CD4-positive, alpha-beta memory T cell (primary cell): ENCODE measurements at regions not wholly inside any gene's neighbourhood (a gene's known extent, or its start where the extent isn't known, plus 50 kb on each side); places are given as distances from the start of the nearest gene placed in this dataset.

Experiments used
- CTCF ChIA-PET: fragments of 350-600 bp; sonication (Branson Sonifier 250); formaldehyde crosslinking; loops from one replicate; lab custom pipeline; 2021; ENCODE audit warnings: inconsistent platforms; ENCODE audit not compliant: partially characterized antibody; lab: Charles Lee
- POLR2A ChIA-PET: fragments of 350-600 bp; sonication (Branson Sonifier 250); formaldehyde crosslinking; loops from one replicate; lab custom pipeline; 2021; ENCODE audit not compliant: partially characterized antibody; lab: Charles Lee
- DNase-seq, 5 donors: peaks; one replicate each; pipeline versions ENCODE4 v3.0.0 to v3.0.0-alpha.2; 2020 to 2022; ENCODE audit warnings: mixed read lengths in 1 of 5
- H3K27ac ChIP-seq: one replicate; pipeline ENCODE4 v1.7.0; 2013; ENCODE audit warnings: low read depth, low read length
- H3K27me3 ChIP-seq: 2 replicates; pipeline ENCODE4 v1.7.0; 2013; ENCODE audit warnings: mild to moderate bottlenecking, low read length, moderate library complexity; ENCODE audit not compliant: insufficient read depth
- H3K36me3 ChIP-seq: 2 replicates; pipeline ENCODE4 v1.7.0; 2013; ENCODE audit warnings: mild to moderate bottlenecking, low read length, moderate library complexity; ENCODE audit not compliant: insufficient read depth
- H3K4me1 ChIP-seq: 2 replicates; pipeline ENCODE4 v1.7.0; 2013; ENCODE audit warnings: mild to moderate bottlenecking, low read length, moderate library complexity; ENCODE audit not compliant: insufficient read depth
- H3K4me3 ChIP-seq, 2 donors: one replicate each; pipeline ENCODE4 v1.7.0; 2013; ENCODE audit warnings: low read length in 2 of 2, mild to moderate bottlenecking in 1 of 2
- H3K9me3 ChIP-seq, 2 donors: one replicate each; pipeline ENCODE4 v1.7.0; 2013; ENCODE audit warnings: low read length in 2 of 2, control low read depth in 1 of 2; ENCODE audit not compliant: control insufficient read depth in 1 of 2
- H3K27ac Mint-ChIP-seq, 7 donors: one replicate each; pipeline ENCODE4 v1.8.0; 2020 to 2021; ENCODE audit warnings: mixed read lengths in 7 of 7, mild to moderate bottlenecking in 6 of 7, inconsistent platforms in 3 of 7, moderate library complexity in 3 of 7
- H3K27me3 Mint-ChIP-seq, 2 donors: one replicate each; pipeline ENCODE4 v1.8.0; 2020 to 2021; ENCODE audit warnings: mixed read lengths in 2 of 2
- H3K36me3 Mint-ChIP-seq, 2 donors: one replicate each; pipeline ENCODE4 v1.8.0; 2020 to 2021; ENCODE audit warnings: mixed read lengths in 2 of 2, inconsistent platforms in 1 of 2, mild to moderate bottlenecking in 1 of 2
- H3K4me1 Mint-ChIP-seq, 4 donors: one replicate each; pipeline ENCODE4 v1.8.0; 2020 to 2021; ENCODE audit warnings: mixed read lengths in 4 of 4, mild to moderate bottlenecking in 1 of 4
- H3K4me3 Mint-ChIP-seq, 8 donors: one replicate each; pipeline ENCODE4 v1.8.0; 2020 to 2021; ENCODE audit warnings: mixed read lengths in 8 of 8, mild to moderate bottlenecking in 7 of 8, moderate library complexity in 6 of 8, inconsistent platforms in 3 of 8
- H3K9me3 Mint-ChIP-seq, 8 donors: one replicate each; pipeline ENCODE4 v1.8.0; 2020 to 2021; ENCODE audit warnings: mixed read lengths in 8 of 8, mild to moderate bottlenecking in 5 of 8, inconsistent platforms in 3 of 8, moderate library complexity in 1 of 8
- intact Hi-C: fragments of 100-400 bp; cut with micrococcal nuclease; formaldehyde crosslinking; loops from one replicate; pipeline ENCODE4 v1.15.1; 2023

DNA sequence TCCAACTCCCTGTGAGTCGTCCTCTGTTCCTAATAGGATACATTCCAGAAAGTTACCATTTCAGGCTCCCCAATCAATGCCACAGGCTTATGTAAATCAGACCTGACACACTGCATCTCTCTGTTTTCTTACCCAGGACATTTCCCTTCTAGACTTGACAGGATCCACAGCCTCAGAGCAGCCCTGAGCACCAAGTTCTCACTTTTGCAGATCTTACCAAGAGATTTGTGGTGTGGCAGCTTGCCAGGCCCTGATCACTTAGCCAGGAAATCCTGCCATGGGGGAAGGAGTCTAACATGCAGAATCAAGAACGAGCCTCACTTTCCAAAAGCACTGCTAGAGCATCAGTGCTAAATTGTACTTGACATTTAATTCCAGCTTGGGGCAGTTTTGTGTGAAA is 202.9 kb downstream of the TBX15 start:
- H3K4me1 Mint-ChIP-seq, result no peaks in the 10 kb centered on the region
- no peak for DNase-seq
- no peaks in the 10 kb centered on the region for H3K4me1 ChIP-seq
- POLR2A ChIA-PET, result no interaction called here
- no peak overlapping the region for H3K4me3 Mint-ChIP-seq
- intact Hi-C loops, result no loop called here
- H3K27ac ChIP-seq, result no peak overlapping the region
- H3K27ac Mint-ChIP-seq, result no peak overlapping the region
- H3K36me3 ChIP-seq, result no peaks in the 10 kb centered on the region
- no peaks in the 10 kb centered on the region for H3K36me3 Mint-ChIP-seq
- no peak overlapping the region for H3K4me3 ChIP-seq
- CTCF ChIA-PET, result no interaction called here
- no peaks in the 10 kb centered on the region for H3K27me3 Mint-ChIP-seq
- H3K9me3 ChIP-seq, result peaks cover 0 to 8% of the 10 kb centered on the region in 2 donors
- peaks cover 3 to 21% (median 14%) of the 10 kb centered on the region in 8 donors for H3K9me3 Mint-ChIP-seq
- H3K27me3 ChIP-seq, result no peaks in the 10 kb centered on the region

DNA sequence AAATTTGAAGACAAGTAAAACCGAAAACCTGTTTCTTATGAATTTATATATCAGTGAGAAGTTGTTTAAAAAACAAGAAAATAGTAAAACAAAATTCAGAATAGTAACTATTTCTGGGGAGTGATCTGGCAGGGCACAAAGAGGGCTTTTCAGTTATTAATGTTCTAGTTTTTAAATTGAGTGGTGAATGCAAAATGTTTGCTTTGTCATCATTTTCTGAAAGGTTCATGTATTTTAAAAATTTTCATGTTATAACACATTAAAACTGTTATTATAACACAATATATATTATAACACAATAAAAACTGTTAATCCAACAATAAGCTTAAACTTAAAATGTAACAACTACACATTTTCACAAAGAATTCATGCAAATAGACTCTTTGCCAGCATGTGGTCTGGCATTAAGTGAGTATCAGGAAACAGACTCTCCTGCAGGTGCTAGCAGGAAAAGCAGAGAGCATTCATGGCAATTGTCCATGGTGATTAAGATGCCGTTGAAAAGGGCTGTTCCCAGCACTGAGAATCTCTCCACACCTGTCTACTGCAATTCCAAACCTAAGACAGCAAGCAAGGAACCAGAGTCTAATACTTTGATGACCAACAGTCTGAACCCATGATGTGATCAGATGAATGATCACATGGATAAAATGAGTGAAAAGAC is 204.9 kb downstream of the TBX15 start:
- Histone ChIP-seq H3K36me3 (no peaks in the 10 kb centered on the region), H3K9me3 (peaks cover 0 to 4% of the 10 kb centered on the region in 2 donors), H3K4me3 (no peak overlapping the region), H3K4me1 (no peaks in the 10 kb centered on the region), H3K27me3 (no peaks in the 10 kb centered on the region), H3K27ac (no peak overlapping the region)
- Mint-ChIP-seq H3K36me3 (no peaks in the 10 kb centered on the region), H3K27ac (no peak overlapping the region), H3K4me1 (no peaks in the 10 kb centered on the region), H3K27me3 (no peaks in the 10 kb centered on the region), H3K9me3 (peaks cover 3 to 24% (median 16%) of the 10 kb centered on the region in 8 donors), H3K4me3 (no peak overlapping the region)
- DNase-seq, result no peak
- CTCF ChIA-PET, result no interaction called here
- POLR2A ChIA-PET, result no interaction called here
- intact Hi-C loops, result no loop called here

DNA sequence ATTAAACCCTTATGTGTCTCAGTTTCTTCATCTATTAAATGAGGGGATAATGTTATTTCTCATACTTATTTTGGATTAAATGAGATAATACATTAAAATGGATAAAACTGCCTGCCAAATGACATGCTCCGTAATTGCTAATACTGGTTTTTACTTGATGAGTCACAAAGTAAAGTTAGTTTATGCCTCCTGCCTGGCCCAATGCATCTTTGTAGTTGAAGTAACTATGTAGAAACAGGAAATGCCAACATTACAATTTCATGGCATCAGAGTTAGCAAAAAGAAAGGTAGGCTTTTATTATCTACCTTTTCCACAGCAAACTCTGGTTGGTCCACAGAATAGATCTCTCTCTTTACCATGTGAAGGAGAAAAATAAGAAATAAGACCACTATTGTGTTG is 214.5 kb downstream of the TBX15 start:
- H3K4me1 Mint-ChIP-seq, result no peaks in the 10 kb centered on the region
- CTCF ChIA-PET, result no interaction called here
- intact Hi-C loops, result no loop called here
- H3K27ac ChIP-seq, result no peak overlapping the region
- no peaks in the 10 kb centered on the region for H3K27me3 Mint-ChIP-seq
- no peak overlapping the region for H3K4me3 Mint-ChIP-seq
- H3K36me3 Mint-ChIP-seq, result no peaks in the 10 kb centered on the region
- no peak overlapping the region for H3K4me3 ChIP-seq
- H3K36me3 ChIP-seq, result no peaks in the 10 kb centered on the region
- no peaks in the 10 kb centered on the region for H3K4me1 ChIP-seq
- POLR2A ChIA-PET, result no interaction called here
- no peaks in the 10 kb centered on the region for H3K9me3 ChIP-seq
- no peaks in the 10 kb centered on the region for H3K27me3 ChIP-seq
- no peak overlapping the region for H3K27ac Mint-ChIP-seq
- no peak for DNase-seq
- H3K9me3 Mint-ChIP-seq, result peaks cover 6 to 42% (median 11%) of the 10 kb centered on the region in 8 donors

DNA sequence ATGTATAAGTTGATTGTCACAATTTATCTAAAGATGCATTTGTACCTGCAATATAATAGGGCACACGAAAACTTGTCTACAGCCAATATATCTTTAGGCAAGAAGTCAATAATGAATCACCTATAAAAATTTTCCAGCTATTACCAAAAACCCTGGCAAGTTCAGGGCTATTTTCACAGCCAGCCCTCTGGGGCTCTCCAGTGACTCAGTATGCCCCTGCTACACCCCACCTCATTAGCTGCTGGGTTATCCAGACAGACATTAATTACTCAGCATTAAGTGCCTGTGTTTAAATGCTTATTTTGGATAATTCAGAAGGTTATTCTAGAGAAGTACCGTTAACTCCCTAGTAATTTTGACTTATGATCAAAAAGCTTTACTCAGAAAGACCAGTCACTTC is 220.2 kb downstream of the TBX15 start:
- H3K9me3 ChIP-seq, result no peaks in the 10 kb centered on the region
- DNase-seq, result no peak
- Mint-ChIP-seq H3K27me3 (no peaks in the 10 kb centered on the region), H3K9me3 (peaks cover 7 to 39% (median 14%) of the 10 kb centered on the region in 8 donors), H3K4me1 (no peaks in the 10 kb centered on the region), H3K36me3 (no peaks in the 10 kb centered on the region), H3K27ac (no peak overlapping the region), H3K4me3 (no peak overlapping the region)
- no peaks in the 10 kb centered on the region for H3K27me3 ChIP-seq
- no peak overlapping the region for H3K4me3 ChIP-seq
- intact Hi-C loops, result no loop called here
- POLR2A ChIA-PET, result no interaction called here
- no peaks in the 10 kb centered on the region for H3K36me3 ChIP-seq
- H3K4me1 ChIP-seq, result no peaks in the 10 kb centered on the region
- H3K27ac ChIP-seq, result no peak overlapping the region
- CTCF ChIA-PET, result no interaction called here

DNA sequence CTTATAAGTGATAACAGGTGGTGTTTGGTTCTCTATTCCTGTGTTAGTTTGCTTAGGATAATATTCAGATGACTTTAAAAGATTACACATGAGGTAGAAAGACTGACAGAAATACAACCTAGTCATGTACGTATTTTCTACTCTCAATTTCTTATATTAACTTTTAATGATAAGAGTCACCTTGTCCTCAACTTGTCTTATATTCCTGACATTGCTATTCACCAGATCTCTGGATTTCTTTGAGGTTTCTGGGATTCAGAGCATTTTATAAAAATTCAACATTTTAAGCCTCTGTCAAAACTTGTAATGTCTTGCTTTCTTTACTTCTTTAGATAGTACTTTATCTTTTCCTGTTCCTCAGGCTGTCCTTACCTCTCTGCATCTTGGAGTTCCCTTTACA is 234.2 kb downstream of the TBX15 start:
- intact Hi-C loops, result no loop called here
- Mint-ChIP-seq H3K27me3 (no peaks in the 10 kb centered on the region), H3K36me3 (no peaks in the 10 kb centered on the region), H3K4me1 (no peaks in the 10 kb centered on the region), H3K27ac (no peak overlapping the region), H3K4me3 (no peak overlapping the region), H3K9me3 (peaks cover 0 to 13% (median 7%) of the 10 kb centered on the region in 8 donors)
- H3K36me3 ChIP-seq, result no peaks in the 10 kb centered on the region
- H3K9me3 ChIP-seq, result no peaks in the 10 kb centered on the region
- ChIA-PET POLR2A (no interaction called here), CTCF (no interaction called here)
- H3K4me3 ChIP-seq, result no peak overlapping the region
- no peak overlapping the region for H3K27ac ChIP-seq
- no peak for DNase-seq
- H3K27me3 ChIP-seq, result no peaks in the 10 kb centered on the region
- no peaks in the 10 kb centered on the region for H3K4me1 ChIP-seq

DNA sequence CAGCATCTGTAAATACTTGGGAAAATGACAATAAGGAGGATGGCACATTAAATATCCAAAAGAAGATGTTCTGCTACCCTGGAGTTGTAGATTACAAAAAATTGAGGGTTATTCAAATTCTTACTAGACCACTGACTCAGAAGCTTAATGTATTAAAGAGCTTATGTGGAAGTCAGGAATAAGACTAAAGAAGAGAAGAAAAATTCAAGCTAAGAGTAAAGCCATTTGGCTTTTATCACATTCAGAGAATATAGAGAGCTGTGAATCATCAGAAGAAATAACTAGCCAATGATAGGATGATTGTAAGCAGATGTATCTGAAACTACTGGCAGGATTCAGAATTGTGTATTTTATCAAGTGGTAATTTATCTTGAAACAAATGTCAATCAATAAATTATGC is 237.0 kb downstream of the TBX15 start:
- H3K27me3 ChIP-seq, result no peaks in the 10 kb centered on the region
- H3K4me1 Mint-ChIP-seq, result no peaks in the 10 kb centered on the region
- no peak overlapping the region for H3K27ac ChIP-seq
- no peaks in the 10 kb centered on the region for H3K27me3 Mint-ChIP-seq
- peaks cover 2 to 17% (median 6%) of the 10 kb centered on the region in 8 donors for H3K9me3 Mint-ChIP-seq
- no peaks in the 10 kb centered on the region for H3K36me3 ChIP-seq
- ChIA-PET CTCF (no interaction called here), POLR2A (no interaction called here)
- no peaks in the 10 kb centered on the region for H3K36me3 Mint-ChIP-seq
- intact Hi-C loops, result no loop called here
- no peaks in the 10 kb centered on the region for H3K9me3 ChIP-seq
- H3K4me3 ChIP-seq, result no peak overlapping the region
- H3K4me3 Mint-ChIP-seq, result no peak overlapping the region
- no peaks in the 10 kb centered on the region for H3K4me1 ChIP-seq
- no peak overlapping the region for H3K27ac Mint-ChIP-seq
- no peak for DNase-seq

DNA sequence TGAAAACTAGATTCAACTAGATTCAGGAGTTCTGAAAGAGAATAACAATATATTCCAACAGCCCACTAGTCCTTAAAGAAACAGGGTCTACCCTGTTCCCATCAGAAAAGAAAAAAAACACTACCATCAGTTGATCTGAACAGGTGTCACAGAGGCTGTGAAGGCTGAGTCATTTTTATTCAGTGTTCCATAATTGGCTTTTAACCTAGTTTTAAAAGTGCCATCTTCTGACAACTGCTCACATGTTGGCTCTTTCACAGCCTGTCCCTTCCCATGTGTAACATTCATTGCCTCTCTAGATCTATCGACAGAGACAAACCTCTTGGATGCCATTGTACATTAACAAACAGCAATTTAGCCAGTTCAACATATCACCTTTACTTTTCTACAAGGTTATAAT is 243.7 kb downstream of the TBX15 start:
- H3K9me3 Mint-ChIP-seq, result peaks cover 0 to 14% (median 7%) of the 10 kb centered on the region in 8 donors
- H3K4me3 Mint-ChIP-seq, result no peak overlapping the region
- H3K27ac ChIP-seq, result no peak overlapping the region
- ChIA-PET POLR2A (no interaction called here), CTCF (no interaction called here)
- no peaks in the 10 kb centered on the region for H3K36me3 ChIP-seq
- H3K4me1 ChIP-seq, result no peaks in the 10 kb centered on the region
- H3K27ac Mint-ChIP-seq, result no peak overlapping the region
- no peaks in the 10 kb centered on the region for H3K36me3 Mint-ChIP-seq
- intact Hi-C loops, result no loop called here
- no peaks in the 10 kb centered on the region for H3K9me3 ChIP-seq
- no peak overlapping the region for H3K4me3 ChIP-seq
- no peaks in the 10 kb centered on the region for H3K27me3 Mint-ChIP-seq
- DNase-seq, result no peak
- H3K4me1 Mint-ChIP-seq, result no peaks in the 10 kb centered on the region
- H3K27me3 ChIP-seq, result no peaks in the 10 kb centered on the region

DNA sequence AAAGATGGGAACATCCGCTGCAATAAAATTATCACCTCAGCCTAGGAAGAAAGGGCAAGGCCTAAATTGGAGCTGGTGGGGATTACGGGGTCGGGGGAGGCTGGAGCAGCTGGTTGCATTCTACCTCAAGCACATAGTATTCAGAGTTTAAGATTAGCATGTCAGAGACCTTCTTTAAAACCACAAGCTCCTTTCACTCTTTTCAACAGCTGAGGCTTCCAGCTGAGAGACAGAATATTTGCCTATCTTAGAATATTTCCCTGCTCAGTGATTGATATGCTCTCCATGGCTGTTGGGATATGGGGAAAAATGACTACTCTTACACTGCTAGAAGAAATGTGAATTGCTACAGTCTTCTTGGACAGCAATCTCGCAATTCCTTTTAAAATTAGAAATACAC is 248.6 kb downstream of the TBX15 start:
- ChIA-PET POLR2A (no interaction called here), CTCF (no interaction called here)
- Histone ChIP-seq H3K4me1 (no peaks in the 10 kb centered on the region), H3K36me3 (no peaks in the 10 kb centered on the region), H3K27ac (no peak overlapping the region), H3K4me3 (no peak overlapping the region), H3K9me3 (no peaks in the 10 kb centered on the region), H3K27me3 (no peaks in the 10 kb centered on the region)
- H3K4me1 Mint-ChIP-seq, result no peaks in the 10 kb centered on the region
- peaks cover 0 to 15% (median 5%) of the 10 kb centered on the region in 8 donors for H3K9me3 Mint-ChIP-seq
- H3K4me3 Mint-ChIP-seq, result no peak overlapping the region
- H3K27ac Mint-ChIP-seq, result no peak overlapping the region
- no peak for DNase-seq
- intact Hi-C loops, result no loop called here
- H3K27me3 Mint-ChIP-seq, result no peaks in the 10 kb centered on the region
- no peaks in the 10 kb centered on the region for H3K36me3 Mint-ChIP-seq
